ENCODE measurements at regions not wholly inside any gene's neighbourhood (a gene's known extent, or its start where the extent isn't known, plus 50 kb on each side); places are given as distances from the start of the nearest gene placed in this dataset.

DNA sequence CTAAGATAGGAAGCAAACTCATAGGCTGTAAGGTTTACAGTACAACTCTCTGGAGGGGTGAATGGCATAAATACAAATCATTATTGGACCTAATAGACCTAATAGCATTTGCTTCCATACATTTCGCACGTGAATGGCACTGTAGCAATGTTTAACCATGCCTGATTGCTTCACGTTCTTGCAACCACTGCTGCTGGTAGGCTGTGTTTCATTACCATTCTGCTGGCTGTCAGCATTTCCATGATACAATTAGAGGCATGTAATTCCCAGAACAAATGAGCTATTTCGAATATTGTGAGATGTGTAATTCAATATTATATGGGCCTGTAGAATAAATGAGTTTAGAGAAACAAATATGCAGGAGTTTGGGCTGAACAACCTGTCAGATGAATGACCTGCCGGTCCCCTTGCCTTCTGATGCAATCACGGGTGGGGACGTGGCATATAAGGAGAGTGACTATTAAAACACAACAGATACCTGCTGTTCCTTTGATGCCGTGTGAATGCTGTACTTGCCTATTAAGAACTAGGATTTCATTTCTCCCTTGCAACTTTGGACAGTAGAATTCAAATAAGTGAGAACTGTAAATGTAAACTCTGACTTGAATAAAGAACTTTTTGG is 393.4 kb downstream of the ACTR3B start:
- TF ChIP-seq, protein P1, sequence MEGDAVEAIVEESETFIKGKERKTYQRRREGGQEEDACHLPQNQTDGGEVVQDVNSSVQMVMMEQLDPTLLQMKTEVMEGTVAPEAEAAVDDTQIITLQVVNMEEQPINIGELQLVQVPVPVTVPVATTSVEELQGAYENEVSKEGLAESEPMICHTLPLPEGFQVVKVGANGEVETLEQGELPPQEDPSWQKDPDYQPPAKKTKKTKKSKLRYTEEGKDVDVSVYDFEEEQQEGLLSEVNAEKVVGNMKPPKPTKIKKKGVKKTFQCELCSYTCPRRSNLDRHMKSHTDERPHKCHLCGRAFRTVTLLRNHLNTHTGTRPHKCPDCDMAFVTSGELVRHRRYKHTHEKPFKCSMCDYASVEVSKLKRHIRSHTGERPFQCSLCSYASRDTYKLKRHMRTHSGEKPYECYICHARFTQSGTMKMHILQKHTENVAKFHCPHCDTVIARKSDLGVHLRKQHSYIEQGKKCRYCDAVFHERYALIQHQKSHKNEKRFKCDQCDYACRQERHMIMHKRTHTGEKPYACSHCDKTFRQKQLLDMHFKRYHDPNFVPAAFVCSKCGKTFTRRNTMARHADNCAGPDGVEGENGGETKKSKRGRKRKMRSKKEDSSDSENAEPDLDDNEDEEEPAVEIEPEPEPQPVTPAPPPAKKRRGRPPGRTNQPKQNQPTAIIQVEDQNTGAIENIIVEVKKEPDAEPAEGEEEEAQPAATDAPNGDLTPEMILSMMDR (IDR thresholded peaks at IDR 0.05; ENCODE audit: insufficient read depth, low read depth, low read length, missing control alignments) = no peak
- H3K4me3 ChIP-seq (ENCODE audit: low read length) = no peak overlapping the region
- no peak for DNase-seq (ENCODE audit: low read depth)

DNA sequence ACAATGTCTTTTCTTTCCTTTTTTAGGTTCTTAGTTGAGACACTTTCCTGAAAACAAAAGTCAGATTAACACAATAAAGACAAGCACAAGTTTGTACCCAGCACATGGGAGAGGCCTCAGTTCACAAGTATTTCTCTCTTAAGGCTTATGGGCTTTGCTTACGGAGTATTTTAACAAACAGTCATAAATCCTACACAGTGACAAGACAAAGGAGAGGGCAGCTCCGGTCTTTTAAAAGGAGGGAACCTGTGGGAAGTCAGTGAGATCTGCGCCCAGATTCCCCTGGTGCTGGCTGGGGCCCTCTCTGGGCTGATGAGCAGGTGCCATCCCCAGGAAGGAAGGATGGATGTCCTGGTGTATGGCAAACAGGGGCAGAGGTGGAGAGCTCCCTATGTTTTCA is 398.6 kb downstream of the ACTR3B start:
- TF ChIP-seq, protein P1 (IDR thresholded peaks at IDR 0.05; ENCODE audit: insufficient read depth, low read depth, low read length, missing control alignments) = no peak
- no peak overlapping the region for H3K4me3 ChIP-seq (ENCODE audit: low read length)
- no peak for DNase-seq (ENCODE audit: low read depth)

DNA sequence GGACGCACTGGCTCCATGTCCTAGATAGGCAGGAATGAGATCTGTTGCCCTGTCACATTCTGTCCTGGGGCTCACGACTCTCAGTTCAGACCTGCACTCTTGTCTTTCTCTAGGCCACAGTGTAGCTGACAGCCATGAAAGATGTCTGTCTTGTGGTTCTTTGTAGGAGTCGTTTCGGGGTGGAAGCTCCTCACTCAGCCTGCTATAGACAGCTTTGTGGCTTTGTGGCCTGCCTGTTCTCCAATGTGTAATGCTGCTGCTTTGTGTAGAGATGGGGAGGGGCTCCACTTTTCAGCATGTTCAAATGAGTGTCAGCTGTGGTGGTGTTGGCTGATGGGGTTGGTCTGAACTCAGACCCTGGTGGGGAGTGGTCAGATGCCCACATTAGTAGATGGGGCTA is 410.7 kb downstream of the ACTR3B start:
- H3K4me3 ChIP-seq (ENCODE audit: low read length) = no peak overlapping the region
- DNase-seq (ENCODE audit: low read depth) = no peak
- TF ChIP-seq, protein P1 (IDR thresholded peaks at IDR 0.05; ENCODE audit: insufficient read depth, low read depth, low read length, missing control alignments) = no peak

DNA sequence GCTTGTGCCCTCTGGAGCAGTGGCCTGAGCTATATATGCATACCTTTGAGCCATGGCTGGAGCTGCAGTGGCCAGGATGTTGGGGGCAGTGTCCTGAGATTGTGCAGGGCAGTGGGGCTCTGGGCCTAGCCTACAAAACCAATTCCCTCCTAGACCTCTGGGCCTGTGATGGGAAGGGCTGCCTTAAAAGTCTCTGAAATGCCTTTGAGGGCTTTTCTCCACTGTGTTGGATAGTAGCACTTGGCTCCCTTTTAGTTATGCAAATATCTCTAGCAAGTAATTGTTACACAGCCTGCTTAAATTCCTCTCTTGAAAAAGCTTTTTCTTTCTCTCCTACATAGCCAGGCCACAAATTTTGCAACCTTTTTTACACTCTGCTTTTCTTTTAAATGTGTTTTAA is 426.4 kb downstream of the ACTR3B start:
- no peak for DNase-seq (ENCODE audit: low read depth)
- TF ChIP-seq, protein P1 (IDR thresholded peaks at IDR 0.05; ENCODE audit: insufficient read depth, low read depth, low read length, missing control alignments) = no peak

DNA sequence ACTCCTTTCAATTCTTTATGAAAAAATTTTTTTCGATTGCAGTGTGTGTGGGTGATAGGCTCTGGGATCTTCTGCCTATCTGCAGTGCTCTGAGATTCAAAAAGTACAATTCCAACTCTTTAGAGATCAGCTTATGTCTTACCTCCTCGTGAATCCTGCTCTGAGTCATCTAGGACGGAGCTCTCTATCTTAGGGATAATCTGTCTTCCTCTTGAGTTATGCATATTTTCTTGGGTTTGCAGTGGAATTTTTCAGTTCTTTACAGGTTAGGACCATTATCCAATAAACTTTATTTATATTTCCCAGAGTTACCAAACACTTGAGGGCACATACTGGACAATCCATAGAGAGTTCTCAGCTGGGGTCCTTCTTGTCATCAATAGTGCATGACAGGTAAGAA is 428.6 kb downstream of the ACTR3B start:
- DNase-seq (ENCODE audit: low read depth) = no peak
- H3K4me3 ChIP-seq (ENCODE audit: low read length) = no peak overlapping the region
- TF ChIP-seq, protein P1 (IDR thresholded peaks at IDR 0.05; ENCODE audit: insufficient read depth, low read depth, low read length, missing control alignments) = no peak

More for the DNA sequence above, 426.4 kb downstream of the ACTR3B start:
- H3K4me3 ChIP-seq (ENCODE audit: low read length) = no peak overlapping the region

DNA sequence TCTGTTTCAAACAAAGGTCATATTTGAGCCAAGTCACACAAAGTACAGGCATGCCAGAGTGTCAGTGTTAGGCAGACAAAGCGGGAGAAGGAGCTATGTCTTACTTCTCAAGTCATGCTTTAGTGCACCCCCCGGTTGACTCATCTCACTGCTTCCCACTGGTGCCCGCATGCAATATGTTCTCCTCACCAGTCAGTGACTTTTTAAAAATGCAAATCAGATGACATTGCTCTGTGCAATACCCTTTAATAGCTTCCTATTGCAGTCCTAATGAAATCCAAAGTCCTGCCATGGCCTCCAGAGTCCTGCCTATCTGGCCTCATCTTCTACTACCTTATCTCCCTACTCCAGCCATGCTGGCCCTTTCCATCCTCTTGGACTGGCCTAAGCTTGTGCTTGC is 429.1 kb downstream of the ACTR3B start:
- no peak overlapping the region for H3K4me3 ChIP-seq (ENCODE audit: low read length)
- TF ChIP-seq, protein P1 (IDR thresholded peaks at IDR 0.05; ENCODE audit: insufficient read depth, low read depth, low read length, missing control alignments) = no peak
- DNase-seq (ENCODE audit: low read depth) = no peak

DNA sequence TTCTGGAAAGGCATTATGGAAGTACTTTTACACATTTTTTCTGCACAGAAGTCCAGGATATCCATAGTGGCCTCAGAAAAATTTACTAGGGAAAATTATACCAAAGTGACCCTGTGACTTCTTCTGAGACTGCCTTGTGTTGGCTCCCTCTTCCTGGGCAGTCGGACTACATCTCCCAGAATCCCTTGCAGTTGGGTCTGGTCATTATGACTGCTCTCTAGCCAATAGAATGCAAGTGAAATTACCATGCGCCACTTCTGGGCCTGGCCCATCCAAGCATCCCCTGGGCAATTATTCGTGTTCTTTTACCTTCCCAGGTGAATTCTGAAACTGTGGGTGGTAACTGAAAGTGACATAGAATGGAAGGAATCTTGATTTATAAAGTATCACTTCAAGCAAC is 430.9 kb downstream of the ACTR3B start:
- TF ChIP-seq, protein P1 (IDR thresholded peaks at IDR 0.05; ENCODE audit: insufficient read depth, low read depth, low read length, missing control alignments) = no peak

More for the DNA sequence above, 430.9 kb downstream of the ACTR3B start:
- no peak for DNase-seq (ENCODE audit: low read depth)
- no peak overlapping the region for H3K4me3 ChIP-seq (ENCODE audit: low read length)

All from epithelial cell of esophagus (primary cell).